Fibroblast of pulmonary artery (primary cell): ENCODE measurements at regions not wholly inside any gene's neighbourhood (a gene's known extent, or its start where the extent isn't known, plus 50 kb on each side); places are given as distances from the start of the nearest gene placed in this dataset.

Source experiments
- DNase-seq: peaks from one replicate; pipeline ENCODE4 v3.0.0-alpha.2; 2010; ENCODE audit warnings: low read depth
- H3K4me3 ChIP-seq: replicated peaks from 2 replicates; pipeline ENCODE4 v1.5.1; 2011; ENCODE audit warnings: low read depth, mild to moderate bottlenecking, control low read depth, low read length, moderate library complexity
- CTCF ChIP-seq: IDR thresholded peaks from 2 replicates; pipeline ENCODE4 v1.5.1; 2011; ENCODE audit warnings: mild to moderate bottlenecking, control low read depth, low read length, inconsistent platforms; ENCODE audit errors: missing control alignments

DNA sequence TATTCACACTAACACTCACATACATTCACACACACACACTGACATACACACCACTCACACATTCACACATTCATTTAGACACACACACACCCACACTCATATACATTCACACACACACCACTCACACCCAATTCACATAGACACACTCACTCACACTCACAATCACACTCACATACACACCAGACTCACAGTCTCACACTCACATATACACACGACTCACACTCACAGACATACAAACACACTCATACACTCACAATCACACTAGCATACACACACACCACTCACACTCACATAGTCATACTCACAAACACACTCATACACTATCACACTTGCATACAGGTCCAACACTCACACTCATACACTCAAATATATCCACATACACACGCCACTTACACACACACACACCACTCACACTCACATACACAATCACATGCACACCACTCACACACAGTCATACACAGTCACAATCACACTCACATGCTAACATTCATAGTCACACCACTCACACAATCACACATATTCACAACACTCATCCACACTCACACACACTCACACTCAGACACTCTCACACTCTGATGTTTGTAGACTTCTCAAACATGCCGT, 312.6 kb downstream of the SFMBT2 start:
- TF ChIP-seq CTCF, result no peak
- no peak for DNase-seq
- H3K4me3 ChIP-seq, result no peak overlapping the region

- DNase-seq, result no peak
- no peak for TF ChIP-seq CTCF
- H3K4me3 ChIP-seq, result no peak overlapping the region
These were observed 316.1 kb downstream of the SFMBT2 start for GRCh38 chr10:7094781-7095180.

- DNase-seq, result no peak
- no peak for TF ChIP-seq CTCF
- H3K4me3 ChIP-seq, result no peak overlapping the region
These were observed 317.5 kb downstream of the SFMBT2 start for GRCh38 chr10:7093368-7093767.

DNA sequence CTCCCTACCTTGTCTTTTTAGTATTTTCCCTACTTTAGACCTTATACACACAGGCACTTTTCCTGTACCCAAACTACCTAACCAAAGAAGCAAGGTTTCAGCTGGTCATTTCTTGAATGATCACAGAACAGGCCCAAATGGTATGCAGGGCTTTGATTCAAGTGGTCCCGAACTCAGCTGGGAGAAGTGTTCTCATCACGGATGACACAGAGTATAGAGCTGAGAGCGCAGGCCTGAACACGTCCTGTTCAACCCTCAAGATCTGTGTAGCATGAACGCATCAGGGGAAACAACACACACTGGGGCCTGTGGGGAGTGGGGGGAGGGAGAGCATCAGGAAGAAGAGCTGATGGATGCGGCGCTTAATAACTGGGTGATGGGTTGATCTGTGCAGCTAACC, 318.2 kb downstream of the SFMBT2 start:
- no peak for TF ChIP-seq CTCF
- H3K4me3 ChIP-seq, result no peak overlapping the region
- no peak for DNase-seq

GRCh38 chr10:7090529-7090928, 320.3 kb downstream of the SFMBT2 start:
- no peak overlapping the region for H3K4me3 ChIP-seq
- no peak for TF ChIP-seq CTCF
- DNase-seq, result no peak

- peak; percentile 7 for TF ChIP-seq CTCF
- peak; percentile 48 for DNase-seq
- H3K4me3 ChIP-seq, result no peak overlapping the region
These were observed 324.8 kb downstream of the SFMBT2 start for GRCh38 chr10:7085913-7086589.
